ENCODE measurements at regions not wholly inside any gene's neighbourhood (a gene's known extent, or its start where the extent isn't known, plus 50 kb on each side); places are given as distances from the start of the nearest gene placed in this dataset.

- Histone ChIP-seq H3K27ac (ENCODE audit: low read depth in 1 of 2, low read length in 2 of 2) (no peak overlapping the region), H3K27me3 (ENCODE audit: control insufficient read depth in 2 of 2, insufficient read depth in 2 of 2, low read length in 2 of 2) (no peaks in the 10 kb centered on the region), H4K20me1 (ENCODE audit: insufficient read depth, low read length) (no peaks in the 10 kb centered on the region), H3K9me3 (replicated peaks in 1 of 2; ENCODE audit: control insufficient read depth in 1 of 2, insufficient read depth in 1 of 2, low read length in 2 of 2) (no peaks in the 10 kb centered on the region), H3K79me2 (ENCODE audit: insufficient read depth, low read length) (no peaks in the 10 kb centered on the region), H3K4me1 (ENCODE audit: control insufficient read depth in 1 of 2, insufficient read depth in 2 of 2, low read length in 2 of 2) (no peaks in the 10 kb centered on the region), H3K36me3 (replicated peaks in 1 of 2; ENCODE audit: control insufficient read depth in 1 of 2, insufficient read depth in 2 of 2, low read length in 2 of 2) (no peaks in the 10 kb centered on the region), H3K9ac (ENCODE audit: insufficient read depth, low read length, poor library complexity, severe bottlenecking) (no peak overlapping the region), H3K4me3 (replicated peaks in 1 of 3; ENCODE audit: low read depth in 2 of 3, low read length in 3 of 3) (no peak overlapping the region), H3K4me2 (replicated peaks; ENCODE audit: extremely low read depth, low read length, poor library complexity, severe bottlenecking) (no peak overlapping the region), H2AFZ (ENCODE audit: insufficient read depth, low read depth, low read length, poor library complexity, severe bottlenecking) (no peak overlapping the region)
- H3K4me1 Mint-ChIP-seq, result no peaks in the 10 kb centered on the region
- intact Hi-C loops (cut with micrococcal nuclease), result no loop called here
- H3K27ac Mint-ChIP-seq, result no peak overlapping the region
- WGBS (ENCODE audit: insufficient coverage), result no CpG with 5 or more reads among the region's 2 CpGs
- no peak for TF ChIP-seq CTCF (IDR thresholded peaks at IDR 0.05)
- peaks cover 1 to 7% (median 3%) of the 10 kb centered on the region in 3 donors for H3K27me3 Mint-ChIP-seq (ENCODE audit: low read depth in 3 of 3)
- no peaks in the 10 kb centered on the region for H3K36me3 Mint-ChIP-seq
- no peak for DNase-seq
- H3K4me3 Mint-ChIP-seq, result no peak overlapping the region
- H3K9me3 Mint-ChIP-seq, result peaks cover 0 to 7% (median 0%) of the 10 kb centered on the region in 7 donors
Observed at GRCh38 chr3:170787464-170787863, 82.5 kb downstream of the RPL22L1 start.

- Histone ChIP-seq H3K27me3 (ENCODE audit: control insufficient read depth in 2 of 2, insufficient read depth in 2 of 2, low read length in 2 of 2) (no peaks in the 10 kb centered on the region), H4K20me1 (ENCODE audit: insufficient read depth, low read length) (no peaks in the 10 kb centered on the region), H3K4me1 (ENCODE audit: control insufficient read depth in 1 of 2, insufficient read depth in 2 of 2, low read length in 2 of 2) (no peaks in the 10 kb centered on the region), H2AFZ (ENCODE audit: insufficient read depth, low read depth, low read length, poor library complexity, severe bottlenecking) (no peak overlapping the region), H3K79me2 (ENCODE audit: insufficient read depth, low read length) (no peaks in the 10 kb centered on the region), H3K9ac (ENCODE audit: insufficient read depth, low read length, poor library complexity, severe bottlenecking) (no peak overlapping the region), H3K4me3 (replicated peaks in 1 of 3; ENCODE audit: low read depth in 2 of 3, low read length in 3 of 3) (no peak overlapping the region), H3K4me2 (replicated peaks; ENCODE audit: extremely low read depth, low read length, poor library complexity, severe bottlenecking) (no peak overlapping the region), H3K9me3 (replicated peaks in 1 of 2; ENCODE audit: control insufficient read depth in 1 of 2, insufficient read depth in 1 of 2, low read length in 2 of 2) (no peaks in the 10 kb centered on the region), H3K36me3 (replicated peaks in 1 of 2; ENCODE audit: control insufficient read depth in 1 of 2, insufficient read depth in 2 of 2, low read length in 2 of 2) (no peaks in the 10 kb centered on the region), H3K27ac (ENCODE audit: low read depth in 1 of 2, low read length in 2 of 2) (no peak overlapping the region)
- no peak for TF ChIP-seq CTCF (IDR thresholded peaks at IDR 0.05)
- intact Hi-C loops (cut with micrococcal nuclease), result no loop called here
- Mint-ChIP-seq H3K36me3 (no peaks in the 10 kb centered on the region), H3K27ac (no peak overlapping the region), H3K27me3 (ENCODE audit: low read depth in 3 of 3) (peaks cover 1 to 5% (median 3%) of the 10 kb centered on the region in 3 donors), H3K4me1 (no peaks in the 10 kb centered on the region), H3K9me3 (peaks cover 0 to 7% (median 3%) of the 10 kb centered on the region in 7 donors), H3K4me3 (no peak overlapping the region)
- no peak for DNase-seq
- 80% methylated on average over 2 of the region's 3 CpGs for WGBS (ENCODE audit: insufficient coverage)
Observed at GRCh38 chr3:170785454-170785853, 84.5 kb downstream of the RPL22L1 start.
